ENCODE measurements at regions not wholly inside any gene's neighbourhood (a gene's known extent, or its start where the extent isn't known, plus 50 kb on each side); places are given as distances from the start of the nearest gene placed in this dataset.
"Not testable (repeated sequence)": the region's sequence is repeated elsewhere in the genome, so short reads cannot be mapped to it uniquely, and the experiment has no call there.

GRCh38 chr5:8840237-8840636, 705.6 kb downstream of the SEMA5A start:
- DNase-seq = no peak

GRCh38 chr5:8840746-8841145, 705.1 kb downstream of the SEMA5A start:
- not testable (repeated sequence) for DNase-seq

DNA sequence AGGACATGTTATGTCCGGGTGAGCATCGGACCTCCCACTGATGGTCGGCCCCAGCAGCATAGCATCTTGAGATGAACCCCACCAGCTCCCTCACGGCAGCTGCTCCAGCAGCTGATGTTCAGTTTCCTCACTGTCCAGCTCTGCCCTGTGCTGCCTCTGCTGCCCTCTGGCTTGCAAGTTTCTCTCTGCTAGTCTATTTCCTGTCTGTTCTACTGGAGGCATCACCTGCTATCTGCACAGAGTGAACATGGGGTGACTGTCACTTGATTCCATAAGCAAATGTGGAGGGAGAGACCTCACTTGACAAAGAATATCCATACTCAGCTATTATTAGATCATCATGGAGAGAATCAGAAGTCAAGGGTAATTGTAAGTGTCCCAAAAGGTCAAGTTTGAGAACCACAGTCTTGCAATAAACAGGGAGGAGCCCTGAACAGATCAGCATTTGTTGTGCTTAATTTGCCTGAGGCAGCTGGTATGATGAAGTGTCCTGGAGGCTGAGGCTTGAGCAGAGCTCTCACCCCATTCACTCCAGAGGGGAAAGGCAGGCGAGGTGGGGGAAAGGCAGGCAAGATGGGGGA, 702.8 kb downstream of the SEMA5A start:
- DNase-seq = peak in 32 of 56 donors; percentile 9 to 78 (median 39)

DNA sequence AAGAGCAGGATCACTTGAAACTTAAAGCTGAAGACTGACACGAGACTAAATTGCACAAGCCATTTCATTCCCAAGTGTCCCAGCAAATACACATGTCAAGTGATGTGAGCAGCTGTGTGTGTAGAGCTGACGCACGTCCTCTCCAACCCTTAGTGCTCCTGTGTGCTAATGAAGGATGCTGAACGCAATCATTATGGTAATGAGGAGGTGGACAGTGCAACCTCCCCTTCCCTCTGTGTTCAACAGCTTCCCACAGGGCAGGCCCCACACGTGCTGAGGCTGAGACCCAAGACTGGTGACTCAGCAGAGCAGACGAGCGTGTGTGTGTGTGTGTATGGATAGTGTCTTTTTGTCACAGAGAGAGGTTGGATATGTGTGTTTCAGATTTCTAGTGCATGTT, 702.1 kb downstream of the SEMA5A start:
- DNase-seq = peak in 26 of 56 donors; percentile 8 to 51 (median 40)

DNA sequence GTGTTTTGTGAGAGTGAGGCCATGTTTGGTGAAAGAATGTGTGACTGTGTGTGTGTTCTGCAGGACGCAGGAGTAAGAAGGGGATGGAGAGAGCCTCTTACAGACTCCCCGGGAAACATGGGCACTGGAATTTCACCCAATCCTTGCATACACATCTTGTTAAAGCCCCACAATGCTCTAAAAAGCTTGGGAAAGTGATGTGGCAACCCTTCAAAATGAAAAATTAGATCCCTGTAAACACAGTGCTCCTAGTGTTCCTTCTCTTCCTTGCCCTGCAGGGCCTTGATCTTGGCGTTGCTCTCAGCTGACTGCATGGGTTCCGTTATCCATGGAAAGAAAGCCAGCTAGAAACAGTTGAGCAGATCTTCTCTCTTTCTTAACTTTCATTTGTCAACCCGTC, 701.7 kb downstream of the SEMA5A start:
- DNase-seq = no peak

DNA sequence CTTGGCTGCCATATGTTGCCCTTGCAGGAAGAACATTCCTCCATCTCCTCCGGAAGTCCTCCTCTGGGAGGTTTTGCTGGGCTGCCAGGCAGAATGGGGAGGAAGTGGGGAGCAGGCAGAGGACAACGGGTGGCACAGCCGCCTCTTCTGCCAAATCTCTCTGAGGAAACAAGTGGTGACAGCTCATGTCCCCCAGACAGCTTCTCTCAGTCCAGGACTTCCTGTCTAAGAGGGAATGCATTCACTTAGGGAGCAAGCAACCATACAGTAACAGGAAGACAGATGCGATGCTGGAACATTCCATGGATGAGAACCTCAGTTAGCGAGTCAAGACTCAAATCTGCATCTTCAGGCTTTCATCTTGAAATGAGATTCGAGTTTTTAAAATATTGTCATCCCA, 701.0 kb downstream of the SEMA5A start:
- no peak for DNase-seq

DNA sequence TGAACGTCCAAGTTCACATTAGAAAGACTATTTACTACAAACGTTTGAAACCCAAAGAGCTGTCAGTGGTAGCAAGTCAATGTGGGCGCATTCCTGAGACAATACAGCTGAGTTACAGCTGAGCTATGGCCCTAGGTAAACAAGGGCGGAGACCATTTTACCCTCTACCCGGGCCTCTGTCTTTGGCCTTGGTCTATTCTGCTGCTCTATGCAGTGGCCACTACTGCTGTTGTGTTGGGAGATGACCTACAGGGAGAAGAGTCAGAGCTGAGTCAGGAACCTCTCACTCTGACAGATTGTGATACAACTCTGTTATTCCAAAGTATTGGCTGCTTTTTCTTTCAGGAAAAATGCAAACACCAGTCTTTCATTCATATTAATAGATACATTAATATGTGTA, 700.6 kb downstream of the SEMA5A start:
- DNase-seq = no peak

DNA sequence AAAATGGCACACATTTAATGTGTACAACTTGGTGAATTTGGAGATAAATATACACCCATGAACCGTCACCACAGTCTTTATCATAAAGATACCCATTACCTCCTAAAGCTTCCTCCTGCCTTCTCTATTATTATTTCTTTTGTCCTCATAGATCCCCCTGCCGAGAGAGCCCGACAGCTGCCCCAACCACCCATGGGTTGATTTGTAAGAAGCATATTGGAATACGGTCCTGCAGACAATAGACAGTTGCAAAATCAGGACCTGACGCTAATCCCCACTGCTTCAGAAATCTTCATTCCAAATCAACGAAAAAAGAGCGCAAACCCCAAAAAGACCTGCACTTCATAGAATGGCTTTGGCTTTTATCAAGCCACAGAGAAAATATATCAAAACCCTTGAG, 697.5 kb downstream of the SEMA5A start:
- DNase-seq = no peak

- no peak for DNase-seq
Measured at GRCh38 chr5:8848997-8849594, 696.8 kb downstream of the SEMA5A start.

- DNase-seq = no peak
Measured at GRCh38 chr5:8851101-8851500, 694.8 kb downstream of the SEMA5A start.

DNA sequence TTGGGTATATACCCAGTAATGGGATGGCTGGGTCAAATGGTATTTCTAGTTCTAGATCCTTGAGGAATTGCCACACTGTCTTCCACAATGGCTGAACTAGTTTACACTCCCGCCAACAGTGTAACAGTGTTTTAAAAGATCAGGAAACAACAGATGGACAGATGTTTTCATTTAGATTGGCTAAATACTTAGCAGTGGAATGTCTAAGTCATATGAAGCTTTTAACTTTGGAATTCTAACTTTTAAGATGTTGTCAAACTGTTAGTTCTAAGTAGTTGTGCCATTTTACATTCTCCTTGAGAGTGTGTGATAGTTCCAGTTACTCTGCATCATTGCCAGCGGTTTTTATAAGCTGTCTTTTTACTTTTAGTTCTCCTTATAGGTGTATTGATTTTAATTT, 688.8 kb downstream of the SEMA5A start:
- DNase-seq = no peak

DNA sequence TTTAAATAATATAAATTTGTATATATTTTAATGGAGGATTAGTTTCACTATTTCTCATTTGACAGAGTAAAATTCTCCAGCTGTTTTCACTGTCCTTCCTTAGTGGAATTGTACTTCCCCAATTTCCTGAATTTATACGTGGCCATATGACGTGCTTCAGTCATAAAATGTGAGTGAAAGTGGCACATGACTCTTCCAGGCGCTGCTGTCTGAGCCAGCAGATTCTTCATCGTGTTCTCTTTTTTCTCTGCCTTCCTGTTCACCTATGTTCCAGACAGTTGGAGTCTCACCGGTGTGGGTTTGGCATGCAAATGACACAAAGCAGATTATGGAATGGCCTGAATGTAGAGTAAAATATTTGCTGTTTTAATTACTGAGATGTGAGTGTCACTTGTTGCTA, 684.1 kb downstream of the SEMA5A start:
- no peak for DNase-seq

- no peak for DNase-seq
Measured at GRCh38 chr5:8864053-8864452, 681.8 kb downstream of the SEMA5A start.

GRCh38 chr5:8865266-8865665, 680.6 kb downstream of the SEMA5A start:
- no peak for DNase-seq

DNA sequence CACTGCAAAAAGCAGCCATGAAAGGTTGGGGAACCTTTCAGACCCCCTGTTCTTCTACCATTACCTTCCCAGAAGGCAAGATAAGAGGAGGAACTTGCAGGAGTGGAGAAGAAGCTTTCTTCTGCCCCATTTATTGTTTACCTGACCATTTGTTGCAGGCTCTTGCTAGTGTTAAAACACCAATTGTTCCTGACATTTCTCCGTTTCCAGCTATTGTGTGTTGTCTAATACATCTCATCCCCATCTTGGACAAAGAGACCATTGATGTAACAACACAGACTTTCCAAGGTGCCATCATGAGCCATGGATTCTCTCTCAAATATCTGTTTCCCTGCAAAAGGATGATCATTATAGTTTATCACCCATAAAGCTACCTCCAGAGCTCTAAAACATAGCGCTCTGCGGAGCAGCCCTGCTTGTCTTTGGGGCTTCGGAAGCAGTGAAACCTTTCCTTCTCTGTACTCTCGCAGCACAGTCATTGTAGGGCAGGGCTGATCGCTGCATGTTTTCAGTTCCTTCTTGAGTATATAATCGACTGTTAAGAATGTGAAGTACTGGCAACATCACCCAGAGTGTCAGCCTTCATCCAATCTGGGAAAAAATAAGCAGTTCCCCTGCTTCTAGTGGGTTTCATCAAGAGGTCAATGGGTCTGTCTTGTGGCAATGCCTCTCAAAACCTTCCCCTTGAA, 680.0 kb downstream of the SEMA5A start:
- DNase-seq = no peak

DNA sequence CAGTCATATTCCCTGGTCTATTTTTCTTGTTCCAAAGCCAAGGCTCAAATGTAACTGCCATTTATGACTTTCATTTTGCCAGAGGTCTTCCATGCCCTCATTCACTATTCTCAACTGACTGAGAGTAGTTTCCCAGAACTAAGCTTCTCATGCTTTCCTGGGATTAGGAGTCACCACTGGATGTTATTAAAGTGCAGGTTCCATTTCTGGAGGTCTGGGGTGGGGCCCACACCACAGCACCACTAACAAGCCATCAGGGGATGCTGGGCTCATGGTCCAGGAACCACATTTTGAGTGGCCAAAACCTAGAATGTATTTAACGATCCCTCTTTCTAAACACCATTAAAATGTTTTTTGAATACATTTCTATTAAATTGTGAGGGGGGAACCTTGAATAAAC, 677.6 kb downstream of the SEMA5A start:
- no peak for DNase-seq

- DNase-seq = no peak
Measured at GRCh38 chr5:8869932-8870331, 675.9 kb downstream of the SEMA5A start.

DNA sequence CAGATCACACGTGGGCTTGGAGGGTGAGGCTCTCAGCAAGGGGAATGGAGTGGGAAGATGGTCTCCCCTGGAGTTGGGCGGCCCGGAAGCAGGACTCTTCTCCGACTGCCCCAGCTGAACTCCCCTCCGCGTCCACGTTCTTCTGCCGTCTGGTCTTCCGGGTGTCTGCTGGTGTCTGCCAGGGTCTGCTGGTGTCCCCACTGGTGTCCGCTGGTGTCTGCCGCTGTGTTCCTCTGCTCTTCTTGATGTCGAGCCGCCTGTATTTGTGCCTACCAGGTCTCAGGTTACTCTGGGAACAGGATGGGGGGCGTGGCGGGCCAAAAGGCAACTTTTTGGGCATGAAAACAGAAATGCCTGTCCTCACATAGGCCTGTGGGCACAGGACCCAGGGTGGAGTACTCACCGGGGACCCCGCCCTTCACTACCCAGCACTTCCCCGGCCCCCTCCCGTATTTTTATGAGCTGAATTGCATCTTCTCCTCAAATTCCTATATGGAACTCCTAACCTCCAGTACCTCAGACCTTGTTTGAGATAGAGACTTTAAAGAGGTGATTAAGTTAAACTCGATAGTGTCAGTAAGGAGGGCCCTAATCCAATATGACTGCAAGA, 675.4 kb downstream of the SEMA5A start:
- no peak for DNase-seq

DNA sequence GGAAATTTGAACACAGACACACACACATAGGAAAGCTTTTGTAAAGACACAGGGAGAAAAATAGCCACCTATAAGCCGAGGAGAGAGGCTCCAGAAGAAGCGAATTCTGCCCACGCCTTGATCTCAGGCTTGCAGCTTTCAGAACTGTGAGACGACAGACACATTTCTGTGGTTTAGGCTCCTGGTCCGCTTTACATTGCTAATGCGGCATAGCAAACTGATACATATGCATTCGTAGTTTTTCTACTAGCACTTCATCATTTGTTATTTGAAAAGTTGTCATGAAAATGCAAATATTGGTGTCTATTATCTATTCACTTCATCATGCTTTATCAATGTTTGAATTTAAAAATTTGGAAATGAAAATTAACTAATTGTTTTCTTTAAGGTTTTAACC, 674.9 kb downstream of the SEMA5A start:
- DNase-seq = no peak

- no peak for DNase-seq
Measured at GRCh38 chr5:8871446-8871845, 674.4 kb downstream of the SEMA5A start.

GRCh38 chr5:8875722-8876121, 670.2 kb downstream of the SEMA5A start:
- no peak for DNase-seq

DNA sequence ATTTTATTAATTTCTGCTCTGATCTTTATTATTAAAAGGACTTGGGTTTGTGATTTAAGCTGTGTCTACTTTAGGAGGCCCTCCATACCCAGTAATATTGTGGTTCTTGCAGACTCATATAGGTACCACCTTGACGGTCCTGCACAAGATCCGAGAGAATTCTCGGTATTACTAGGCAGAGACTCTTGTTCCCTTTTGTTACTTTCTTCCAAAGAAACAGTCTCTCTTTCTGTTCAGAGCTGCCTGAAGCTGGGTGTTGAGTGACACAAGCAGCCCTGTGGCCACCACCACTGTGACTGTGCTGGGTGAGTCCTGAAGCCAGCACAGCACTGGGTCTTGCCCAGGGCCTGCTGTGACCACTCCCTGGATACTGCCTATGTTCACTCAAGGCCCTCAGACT, 666.6 kb downstream of the SEMA5A start:
- DNase-seq = no peak

DNA sequence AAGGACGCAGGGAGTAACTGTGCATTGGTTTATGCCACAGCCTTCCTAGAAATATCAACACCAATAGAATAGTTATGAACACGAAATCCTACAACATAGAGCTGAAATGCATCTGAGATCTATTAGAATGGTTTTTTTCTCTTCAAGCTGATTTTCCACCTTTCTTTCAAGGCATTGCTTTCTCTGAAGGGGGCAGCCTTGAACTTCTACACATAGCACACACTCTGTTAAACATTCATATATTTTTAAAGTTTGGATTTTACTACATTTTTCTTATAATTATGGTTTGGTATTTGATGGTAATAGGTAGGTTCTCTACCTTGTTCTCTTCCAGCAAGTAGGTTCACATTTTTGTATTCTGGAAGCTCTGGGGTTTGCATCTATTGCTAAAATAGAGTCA, 661.8 kb downstream of the SEMA5A start:
- no peak for DNase-seq
